ENCODE measurements at regions not wholly inside any gene's neighbourhood (a gene's known extent, or its start where the extent isn't known, plus 50 kb on each side); places are given as distances from the start of the nearest gene placed in this dataset.

GRCh38 chr9:17083258-17083657 is 51.6 kb upstream of the CNTLN start:
- Histone ChIP-seq H2BK12ac (ENCODE audit: insufficient read length, low read depth, low read length) (no peak overlapping the region), H2BK120ac (ENCODE audit: low read depth, low read length, poor library complexity, severe bottlenecking) (no peak overlapping the region), H3K9me3 (ENCODE audit: control insufficient read depth, low read depth, low read length) (no peaks in the 10 kb centered on the region), H3K79me1 (ENCODE audit: insufficient read depth, low read depth, low read length, poor library complexity, severe bottlenecking) (no peaks in the 10 kb centered on the region), H3K27me3 (ENCODE audit: insufficient read depth, low read length) (no peaks in the 10 kb centered on the region), H4K5ac (ENCODE audit: insufficient read length, low read depth, low read length) (no peak overlapping the region), H2BK15ac (ENCODE audit: low read depth, low read length) (no peak overlapping the region), H2BK20ac (ENCODE audit: low read depth, low read length, poor library complexity, severe bottlenecking) (no peak overlapping the region), H3K18ac (ENCODE audit: insufficient read length, low read depth, low read length) (no peak overlapping the region), H3K23me2 (ENCODE audit: insufficient read length, low read depth, low read length, poor library complexity, severe bottlenecking) (no peaks in the 10 kb centered on the region), H3K27ac (ENCODE audit: insufficient read length, low read depth, low read length) (no peak overlapping the region), H3K9ac (ENCODE audit: extremely low read depth, insufficient read length, low read length) (no peak overlapping the region), H3T11ph (ENCODE audit: low read length) (no peak overlapping the region), H2AK5ac (ENCODE audit: insufficient read length, low read length) (no peak overlapping the region), H3K79me2 (ENCODE audit: insufficient read depth, low read length) (no peaks in the 10 kb centered on the region), H2AFZ (ENCODE audit: low read length) (no peak overlapping the region), H3K4me1 (ENCODE audit: insufficient read depth, low read length) (no peaks in the 10 kb centered on the region), H2BK5ac (ENCODE audit: insufficient read length, low read length) (no peak overlapping the region), H4K8ac (replicated peaks; ENCODE audit: insufficient read length, low read depth, low read length) (no peak overlapping the region), H3K56ac (ENCODE audit: insufficient read length, low read depth, low read length) (no peak overlapping the region), H3K23ac (ENCODE audit: insufficient read length, low read depth, low read length) (no peak overlapping the region), H3K4ac (ENCODE audit: low read depth, low read length) (no peak overlapping the region), H4K20me1 (ENCODE audit: control insufficient read depth, insufficient read depth, insufficient read length) (no peaks in the 10 kb centered on the region), H4K91ac (ENCODE audit: insufficient read length, low read depth, low read length) (no peak overlapping the region), H3K4me2 (ENCODE audit: insufficient read depth, insufficient read length, low read length) (no peak overlapping the region), H3K14ac (ENCODE audit: insufficient read depth, low read length) (no peak overlapping the region)
- no peak for TF ChIP-seq CTCF (conservative IDR thresholded peaks at IDR 0.05)
- no peak overlapping the region for H3K4me3 Mint-ChIP-seq
- no peak overlapping the region for H3K27ac Mint-ChIP-seq
- DNase-seq = no peak
- WGBS (ENCODE audit: extremely low coverage, insufficient read length, low lambda C conversion rate) = no CpG with 5 or more reads among the region's 7 CpGs
- no peaks in the 10 kb centered on the region for H3K36me3 Mint-ChIP-seq (ENCODE audit: insufficient read depth in 1 of 3, low read depth in 3 of 3)
- no peaks in the 10 kb centered on the region for H3K27me3 Mint-ChIP-seq (ENCODE audit: low read depth)
- H3K9me3 Mint-ChIP-seq = no peaks in the 10 kb centered on the region
- peaks cover 16 to 18% of the 10 kb centered on the region in 2 experiments for H3K4me1 Mint-ChIP-seq
